CD4-positive, alpha-beta T cell (primary cell): ENCODE measurements at regions not wholly inside any gene's neighbourhood (a gene's known extent, or its start where the extent isn't known, plus 50 kb on each side); places are given as distances from the start of the nearest gene placed in this dataset.

Source experiments
- ATAC-seq: fragments of 200-7000 bp; cut with Tn5 transposase; one replicate; pipeline ENCODE4 v1.10.0; 2022; ENCODE audit warnings: mild to moderate bottlenecking; ENCODE audit not compliant: poor library complexity
- CTCF ChIA-PET: fragments of 350-600 bp; sonication (Branson Sonifier 250); formaldehyde crosslinking; loops from one replicate; lab custom pipeline; 2021; ENCODE audit warnings: antibody characterized with exemption, inconsistent platforms; lab: Charles Lee
- POLR2A ChIA-PET: fragments of 350-600 bp; sonication (Branson Sonifier 250); formaldehyde crosslinking; loops from one replicate; lab custom pipeline; 2021; ENCODE audit warnings: antibody characterized with exemption, inconsistent platforms; lab: Charles Lee
- DNase-seq, 14 experiments: peaks; one replicate each; pipeline ENCODE4 v3.0.0-alpha.2; 2013 to 2020; ENCODE audit warnings: mixed read lengths in 2 of 14
- H3K27ac ChIP-seq, 2 donors: one replicate each; pipeline versions ENCODE4 v1.5.1 to v1.7.0; 2013; ENCODE audit warnings: low read length in 2 of 2, low read depth in 1 of 2, mild to moderate bottlenecking in 1 of 2
- H3K27me3 ChIP-seq, 2 experiments: 1 replicate in 1 of 2; 2 replicates in 1 of 2; pipeline versions ENCODE4 v1.6.1 to v1.7.0; 2013; ENCODE audit warnings: low read length in 2 of 2, control low read depth in 1 of 2, mild to moderate bottlenecking in 1 of 2, moderate library complexity in 1 of 2; ENCODE audit not compliant: insufficient read depth in 2 of 2, control insufficient read depth in 1 of 2
- H3K36me3 ChIP-seq: one replicate; pipeline ENCODE4 v1.6.1; 2013; ENCODE audit warnings: low read length, control low read depth; ENCODE audit not compliant: insufficient read depth
- H3K4me1 ChIP-seq: one replicate; pipeline ENCODE4 v1.6.1; 2013; ENCODE audit warnings: low read length, control low read depth; ENCODE audit not compliant: insufficient read depth
- H3K4me3 ChIP-seq: one replicate; pipeline ENCODE4 v1.5.1; 2013; ENCODE audit warnings: mild to moderate bottlenecking, low read length, moderate library complexity
- H3K9me3 ChIP-seq, 2 experiments: 1 replicate in 1 of 2; 2 replicates in 1 of 2; pipeline versions ENCODE4 v1.6.1 to v1.7.0; 2013; ENCODE audit warnings: low read length in 2 of 2, mild to moderate bottlenecking in 2 of 2, control low read depth in 1 of 2, moderate library complexity in 1 of 2; ENCODE audit not compliant: control insufficient read depth in 1 of 2, insufficient read depth in 1 of 2
- H3K27ac Mint-ChIP-seq: one replicate; pipeline ENCODE4 v1.8.0; 2020; ENCODE audit warnings: mixed read lengths
- H3K27me3 Mint-ChIP-seq: one replicate; pipeline ENCODE4 v1.8.0; 2021; ENCODE audit warnings: mixed read lengths
- H3K36me3 Mint-ChIP-seq: one replicate; pipeline ENCODE4 v1.8.0; 2021; ENCODE audit warnings: low read depth, mixed read lengths
- H3K4me1 Mint-ChIP-seq: one replicate; pipeline ENCODE4 v1.8.0; 2021; ENCODE audit warnings: low read depth, mixed read lengths
- H3K4me3 Mint-ChIP-seq: one replicate; pipeline ENCODE4 v1.8.0; 2020; ENCODE audit warnings: mild to moderate bottlenecking, mixed read lengths
- H3K9me3 Mint-ChIP-seq: one replicate; pipeline ENCODE4 v1.8.0; 2020; ENCODE audit warnings: mixed read lengths
- intact Hi-C, 2 experiments: fragments of 100-400 bp; cut with DNase I in 1 of 2; cut with micrococcal nuclease in 1 of 2; formaldehyde crosslinking; loops; one replicate each; pipeline versions ENCODE4 v1.15.1 to v1.9.0; 2023 to 2025; cut with DNase I, micrococcal nuclease
- TF ChIP-seq, protein P1 (sequence below): fragments of 200-600 bp; IDR thresholded peaks from one replicate; pipeline ENCODE4 v1.8.0; 2022; ENCODE audit warnings: antibody characterized with exemption, mild to moderate bottlenecking

DNA sequence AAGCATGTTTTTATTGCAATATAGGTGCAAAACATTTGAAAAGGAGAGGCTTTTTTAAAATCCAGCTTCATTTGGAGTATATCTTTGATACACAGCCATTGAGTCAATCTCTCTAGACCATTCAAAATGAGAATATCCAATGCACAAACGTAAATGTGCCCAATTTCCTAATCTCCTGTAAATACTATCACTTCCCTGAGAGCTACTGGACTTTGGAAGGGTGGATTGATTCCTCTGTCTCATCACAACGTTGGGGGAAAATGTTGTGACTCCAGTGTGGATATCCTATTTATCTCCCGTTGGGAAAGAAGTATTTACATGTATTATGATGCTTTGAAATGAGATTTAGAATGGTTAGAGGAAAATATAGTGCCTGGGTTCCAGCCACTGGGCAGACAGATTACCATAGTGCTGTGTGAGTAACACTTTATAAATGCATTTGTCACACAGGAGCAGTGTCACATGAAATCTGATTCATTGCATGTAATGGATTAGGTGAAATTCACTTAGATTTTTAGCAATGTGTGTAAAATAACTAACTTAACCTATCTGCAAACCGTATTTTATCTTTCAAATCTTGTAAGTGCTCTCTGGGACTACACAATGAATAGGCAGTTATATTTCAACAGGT is 64.4 kb upstream of the VCX3A start:
- Mint-ChIP-seq H3K9me3 (no peaks in the 10 kb centered on the region), H3K4me3 (no peak overlapping the region), H3K36me3 (no peaks in the 10 kb centered on the region), H3K4me1 (no peaks in the 10 kb centered on the region), H3K27ac (no peak overlapping the region), H3K27me3 (no peaks in the 10 kb centered on the region)
- Histone ChIP-seq H3K4me1 (no peaks in the 10 kb centered on the region), H3K9me3 (no peaks in the 10 kb centered on the region), H3K36me3 (no peaks in the 10 kb centered on the region), H3K27ac (no peak overlapping the region), H3K27me3 (no peaks in the 10 kb centered on the region), H3K4me3 (no peak overlapping the region)
- TF ChIP-seq, protein P1, sequence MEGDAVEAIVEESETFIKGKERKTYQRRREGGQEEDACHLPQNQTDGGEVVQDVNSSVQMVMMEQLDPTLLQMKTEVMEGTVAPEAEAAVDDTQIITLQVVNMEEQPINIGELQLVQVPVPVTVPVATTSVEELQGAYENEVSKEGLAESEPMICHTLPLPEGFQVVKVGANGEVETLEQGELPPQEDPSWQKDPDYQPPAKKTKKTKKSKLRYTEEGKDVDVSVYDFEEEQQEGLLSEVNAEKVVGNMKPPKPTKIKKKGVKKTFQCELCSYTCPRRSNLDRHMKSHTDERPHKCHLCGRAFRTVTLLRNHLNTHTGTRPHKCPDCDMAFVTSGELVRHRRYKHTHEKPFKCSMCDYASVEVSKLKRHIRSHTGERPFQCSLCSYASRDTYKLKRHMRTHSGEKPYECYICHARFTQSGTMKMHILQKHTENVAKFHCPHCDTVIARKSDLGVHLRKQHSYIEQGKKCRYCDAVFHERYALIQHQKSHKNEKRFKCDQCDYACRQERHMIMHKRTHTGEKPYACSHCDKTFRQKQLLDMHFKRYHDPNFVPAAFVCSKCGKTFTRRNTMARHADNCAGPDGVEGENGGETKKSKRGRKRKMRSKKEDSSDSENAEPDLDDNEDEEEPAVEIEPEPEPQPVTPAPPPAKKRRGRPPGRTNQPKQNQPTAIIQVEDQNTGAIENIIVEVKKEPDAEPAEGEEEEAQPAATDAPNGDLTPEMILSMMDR: no peak
- DNase-seq (no peak), ATAC-seq (no peak)
- ChIA-PET CTCF (no interaction called here), POLR2A (no interaction called here)
- intact Hi-C loops: no loop called here
